OCI-LY1 (cell line): ENCODE measurements at regions not wholly inside any gene's neighbourhood (a gene's known extent, or its start where the extent isn't known, plus 50 kb on each side); places are given as distances from the start of the nearest gene placed in this dataset.
"Not testable (repeated sequence)": the region's sequence is repeated elsewhere in the genome, so short reads cannot be mapped to it uniquely, and the experiment has no call there.

ENCODE experiments used
- H2AFZ ChIP-seq: fragments of 200-600 bp; sonication (generic), shearing (Covaris generic); 2 replicates; pipeline ENCODE4 v1.6.0; 2014; ENCODE audit warnings: antibody characterized with exemption, mild to moderate bottlenecking, low read length
- H3F3A ChIP-seq: fragments of 200-600 bp; sonication (generic), shearing (Covaris generic); 2 replicates; pipeline ENCODE4 v1.6.0; 2014; ENCODE audit warnings: mild to moderate bottlenecking, antibody characterized with exemption, low read length, moderate library complexity; ENCODE audit not compliant: insufficient read depth
- H3K27ac ChIP-seq: fragments of 200-600 bp; sonication (generic); 2 replicates; pipeline ENCODE4 v1.5.1; 2014; ENCODE audit warnings: low read length, mixed run types, mild to moderate bottlenecking, low read depth; ENCODE audit not compliant: poor library complexity, severe bottlenecking
- H3K27me3 ChIP-seq: fragments of 200-600 bp; sonication (generic); 2 replicates; pipeline ENCODE4 v1.6.0; 2014; ENCODE audit warnings: antibody characterized with exemption, mild to moderate bottlenecking, low read length, moderate library complexity; ENCODE audit not compliant: insufficient read depth
- H3K36me3 ChIP-seq: fragments of 200-600 bp; sonication (generic); 2 replicates; pipeline ENCODE4 v1.6.1; 2014; ENCODE audit warnings: mild to moderate bottlenecking, antibody characterized with exemption, low read length, moderate library complexity, mixed read lengths; ENCODE audit not compliant: insufficient read depth
- H3K4me1 ChIP-seq: fragments of 200-600 bp; sonication (generic); 2 replicates; pipeline ENCODE4 v1.5.1; 2014; ENCODE audit warnings: mild to moderate bottlenecking, low read length, moderate library complexity; ENCODE audit not compliant: insufficient read depth, severe bottlenecking
- H3K4me2 ChIP-seq: fragments of 200-600 bp; sonication (generic), shearing (Covaris generic); 2 replicates; pipeline ENCODE4 v1.6.1; 2014; ENCODE audit warnings: low read length
- H3K4me3 ChIP-seq: fragments of 200-600 bp; sonication (generic); 2 replicates; pipeline ENCODE4 v1.5.1; 2014; ENCODE audit warnings: low read length, low read depth, mild to moderate bottlenecking, mixed read lengths; ENCODE audit not compliant: poor library complexity, severe bottlenecking
- H3K79me2 ChIP-seq: fragments of 200-600 bp; shearing (Covaris generic); 2 replicates; pipeline ENCODE4 v1.6.1; 2016; ENCODE audit warnings: mixed run types, low read length, mixed read lengths; ENCODE audit not compliant: insufficient read depth
- H3K9ac ChIP-seq: fragments of 200-600 bp; sonication (generic), shearing (Covaris generic); 2 replicates; pipeline ENCODE4 v1.6.1; 2014; ENCODE audit warnings: mild to moderate bottlenecking, low read length, mixed read lengths
- H3K9me2 ChIP-seq: fragments of 200-600 bp; sonication (generic), shearing (Covaris generic); 2 replicates; pipeline ENCODE4 v1.6.1; 2014; ENCODE audit warnings: low read depth, mild to moderate bottlenecking, low read length, mixed read lengths
- H3K9me3 ChIP-seq: fragments of 200-600 bp; shearing (Covaris generic); 2 replicates; pipeline ENCODE4 v1.6.1; 2014; ENCODE audit warnings: low read length, mixed read lengths
- H4K20me1 ChIP-seq: fragments of 200-600 bp; sonication (generic), shearing (Covaris generic); 2 replicates; pipeline ENCODE4 v1.6.0; 2016; ENCODE audit warnings: mild to moderate bottlenecking, low read length; ENCODE audit not compliant: insufficient read depth
- EZH2 ChIP-seq: fragments of 200-600 bp; sonication (generic), shearing (Covaris generic); IDR thresholded peaks from 2 replicates; pipeline ENCODE4 v1.8.0; 2017; ENCODE audit warnings: borderline replicate concordance, mixed run types, mild to moderate bottlenecking, antibody characterized with exemption, low read length, moderate library complexity, mixed read lengths
- TF ChIP-seq, protein P1 (sequence below): fragments of 200-600 bp; sonication (generic), shearing (Covaris generic); IDR thresholded peaks from 2 replicates; pipeline ENCODE4 v1.5.1; 2017; ENCODE audit warnings: mild to moderate bottlenecking, antibody characterized with exemption, low read length, moderate library complexity, mixed read lengths

DNA sequence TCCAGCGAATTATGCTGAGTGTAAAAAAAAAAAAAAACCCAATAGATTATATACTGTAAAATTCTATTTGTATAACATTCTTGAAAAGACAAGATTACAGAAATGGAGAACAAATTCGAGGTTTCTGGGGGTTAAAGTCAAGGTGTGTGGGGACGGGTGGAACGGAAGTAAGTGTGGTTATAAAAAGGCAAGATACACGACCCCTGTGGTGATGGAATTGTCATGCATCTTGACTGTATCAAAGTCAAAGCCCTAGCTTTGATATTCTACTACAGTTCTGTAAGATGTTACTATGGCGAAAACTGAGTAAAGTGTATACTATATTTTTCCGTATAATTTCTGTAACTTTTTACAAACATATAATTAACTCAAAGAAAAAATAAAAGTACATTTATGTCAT lies 718.2 kb upstream of the PCDH15 start:
- Histone ChIP-seq H3K36me3 (no peaks in the 10 kb centered on the region), H2AFZ (no peak overlapping the region), H3K9ac (no peak overlapping the region), H3F3A (no peaks in the 10 kb centered on the region), H3K27ac (no peak overlapping the region), H3K79me2 (no peaks in the 10 kb centered on the region), H3K9me2 (no peaks in the 10 kb centered on the region), H3K9me3 (no peaks in the 10 kb centered on the region), H3K4me2 (no peak overlapping the region), H3K27me3 (no peaks in the 10 kb centered on the region), H3K4me1 (no peaks in the 10 kb centered on the region), H3K4me3 (no peak overlapping the region), H4K20me1 (no peaks in the 10 kb centered on the region)
- no peak for TF ChIP-seq EZH2
- TF ChIP-seq, protein P1, sequence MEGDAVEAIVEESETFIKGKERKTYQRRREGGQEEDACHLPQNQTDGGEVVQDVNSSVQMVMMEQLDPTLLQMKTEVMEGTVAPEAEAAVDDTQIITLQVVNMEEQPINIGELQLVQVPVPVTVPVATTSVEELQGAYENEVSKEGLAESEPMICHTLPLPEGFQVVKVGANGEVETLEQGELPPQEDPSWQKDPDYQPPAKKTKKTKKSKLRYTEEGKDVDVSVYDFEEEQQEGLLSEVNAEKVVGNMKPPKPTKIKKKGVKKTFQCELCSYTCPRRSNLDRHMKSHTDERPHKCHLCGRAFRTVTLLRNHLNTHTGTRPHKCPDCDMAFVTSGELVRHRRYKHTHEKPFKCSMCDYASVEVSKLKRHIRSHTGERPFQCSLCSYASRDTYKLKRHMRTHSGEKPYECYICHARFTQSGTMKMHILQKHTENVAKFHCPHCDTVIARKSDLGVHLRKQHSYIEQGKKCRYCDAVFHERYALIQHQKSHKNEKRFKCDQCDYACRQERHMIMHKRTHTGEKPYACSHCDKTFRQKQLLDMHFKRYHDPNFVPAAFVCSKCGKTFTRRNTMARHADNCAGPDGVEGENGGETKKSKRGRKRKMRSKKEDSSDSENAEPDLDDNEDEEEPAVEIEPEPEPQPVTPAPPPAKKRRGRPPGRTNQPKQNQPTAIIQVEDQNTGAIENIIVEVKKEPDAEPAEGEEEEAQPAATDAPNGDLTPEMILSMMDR, result no peak

DNA sequence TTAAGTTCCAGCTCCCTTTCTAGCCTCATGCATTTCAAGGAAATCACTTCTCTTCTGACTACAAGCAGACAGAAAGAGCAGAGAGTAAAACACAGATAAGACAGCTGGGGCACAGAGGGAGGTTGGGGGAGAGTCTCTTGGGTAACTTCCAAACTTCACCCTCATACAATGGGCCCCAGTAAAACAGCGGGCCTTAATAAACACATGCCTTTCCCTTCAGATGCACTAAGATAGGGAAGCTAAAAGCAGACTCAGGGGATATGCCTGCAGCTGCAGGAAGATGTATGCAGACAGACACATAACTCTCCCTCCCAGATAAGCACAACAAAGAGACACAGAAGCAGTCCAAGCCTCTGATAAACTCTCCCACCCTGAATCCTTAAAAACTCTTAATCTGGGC lies 717.4 kb upstream of the PCDH15 start:
- not testable (repeated sequence) for H3K79me2 ChIP-seq, H3K4me1 ChIP-seq, H3K27me3 ChIP-seq, H4K20me1 ChIP-seq, H2AFZ ChIP-seq, H3K9ac ChIP-seq, H3K4me2 ChIP-seq, H3K9me2 ChIP-seq, H3K36me3 ChIP-seq, H3K9me3 ChIP-seq, H3F3A ChIP-seq, H3K27ac ChIP-seq, H3K4me3 ChIP-seq

DNA sequence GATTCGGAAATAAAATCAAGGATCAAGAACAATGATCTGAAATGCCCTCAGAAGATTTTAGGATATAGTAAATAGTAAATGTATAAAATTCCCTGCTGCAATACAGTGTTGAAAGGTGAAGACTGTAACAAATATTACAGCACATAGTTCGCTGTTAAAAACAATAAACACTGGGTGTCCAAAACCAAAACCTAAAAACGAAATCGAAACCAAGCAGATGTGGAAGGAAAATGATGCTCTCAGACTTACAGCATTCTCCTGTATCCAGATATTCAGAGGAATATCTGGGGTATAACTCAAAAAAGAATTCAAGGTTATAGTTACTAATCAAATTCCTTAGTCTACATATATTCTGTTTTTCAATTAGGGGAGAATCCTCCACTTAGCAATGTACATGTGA lies 708.1 kb upstream of the PCDH15 start:
- H3K4me2 ChIP-seq, result peak overlapping the region; percentile 38
- no peak overlapping the region for H2AFZ ChIP-seq
- no peaks in the 10 kb centered on the region for H3K4me1 ChIP-seq
- H3K4me3 ChIP-seq, result peak overlapping the region; percentile 16
- H3K9me3 ChIP-seq, result no peaks in the 10 kb centered on the region
- no peaks in the 10 kb centered on the region for H3F3A ChIP-seq
- no peak overlapping the region for H3K27ac ChIP-seq
- H3K36me3 ChIP-seq, result no peaks in the 10 kb centered on the region
- no peaks in the 10 kb centered on the region for H3K79me2 ChIP-seq
- H3K9ac ChIP-seq, result no peak overlapping the region
- TF ChIP-seq, protein P1, result no peak
- no peak for TF ChIP-seq EZH2
- no peaks in the 10 kb centered on the region for H3K27me3 ChIP-seq
- H4K20me1 ChIP-seq, result no peaks in the 10 kb centered on the region
- H3K9me2 ChIP-seq, result no peaks in the 10 kb centered on the region

DNA sequence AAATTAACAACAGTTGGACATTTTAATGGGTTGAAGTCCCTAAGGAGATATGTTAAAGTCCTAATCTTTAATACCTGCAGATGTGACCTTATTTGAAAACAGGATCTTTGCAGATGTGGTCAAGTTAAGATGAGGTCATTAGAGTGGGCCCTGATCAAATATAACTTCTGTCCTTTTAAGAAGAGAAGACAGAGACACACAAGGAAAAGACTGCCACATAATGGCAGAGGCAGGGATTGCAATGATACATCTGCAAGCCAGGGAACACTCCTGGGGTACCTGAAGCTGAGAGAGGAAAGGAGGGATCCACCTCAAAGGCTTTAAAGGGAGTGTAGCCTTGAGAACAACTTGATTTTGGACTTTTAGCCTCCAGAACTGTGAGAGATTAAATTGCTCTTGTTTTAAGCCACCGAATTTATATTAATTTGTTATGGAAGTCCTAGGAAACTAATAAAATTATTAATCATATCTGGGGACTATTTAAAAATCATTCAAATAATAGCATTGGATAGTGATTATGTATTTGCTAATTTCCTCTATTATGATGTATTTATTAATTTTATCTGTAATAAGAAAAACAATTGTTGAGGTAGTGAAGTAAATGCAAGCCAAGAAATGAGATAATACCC lies 700.0 kb upstream of the PCDH15 start:
- no peak overlapping the region for H3K4me3 ChIP-seq
- no peak overlapping the region for H2AFZ ChIP-seq
- no peaks in the 10 kb centered on the region for H3F3A ChIP-seq
- H3K27ac ChIP-seq, result no peak overlapping the region
- H3K4me2 ChIP-seq, result no peak overlapping the region
- no peaks in the 10 kb centered on the region for H3K9me3 ChIP-seq
- no peaks in the 10 kb centered on the region for H3K79me2 ChIP-seq
- H3K36me3 ChIP-seq, result no peaks in the 10 kb centered on the region
- no peak overlapping the region for H3K9ac ChIP-seq
- no peaks in the 10 kb centered on the region for H3K27me3 ChIP-seq
- no peaks in the 10 kb centered on the region for H4K20me1 ChIP-seq
- H3K4me1 ChIP-seq, result no peaks in the 10 kb centered on the region
- TF ChIP-seq, protein P1, result peak; percentile 70
- no peak for TF ChIP-seq EZH2
- no peaks in the 10 kb centered on the region for H3K9me2 ChIP-seq
